OCI-LY3 (cell line): ENCODE measurements at regions not wholly inside any gene's neighbourhood (a gene's known extent, or its start where the extent isn't known, plus 50 kb on each side); places are given as distances from the start of the nearest gene placed in this dataset.
"Not testable (repeated sequence)": the region's sequence is repeated elsewhere in the genome, so short reads cannot be mapped to it uniquely, and the experiment has no call there.

Source experiments
- H2AFZ ChIP-seq: fragments of 200-600, 300-600 bp; shearing (Covaris generic); 2 replicates; pipeline ENCODE4 v1.6.0; 2014; ENCODE audit warnings: antibody characterized with exemption, low read depth, low read length
- H3K27ac ChIP-seq: fragments of 200-600, 300-600 bp; sonication (generic); 2 replicates; pipeline ENCODE4 v1.5.1; 2014; ENCODE audit warnings: mild to moderate bottlenecking, low read length, moderate library complexity, mixed read lengths
- H3K27me3 ChIP-seq: fragments of 200-600, 300-600 bp; sonication (generic); 2 replicates; pipeline ENCODE4 v1.6.1; 2014; ENCODE audit warnings: low read depth, low read length, mixed read lengths
- H3K36me3 ChIP-seq: fragments of 200-600, 300-600 bp; sonication (generic); replicated peaks from 2 replicates; pipeline ENCODE3; 2014; ENCODE audit warnings: low read depth, low read length, mixed read lengths
- H3K4me1 ChIP-seq: fragments of 300-600, 200-600 bp; sonication (generic); 2 replicates; pipeline ENCODE4 v1.6.1; 2014; ENCODE audit warnings: low read length, mixed read lengths
- H3K4me2 ChIP-seq: fragments of 200-600, 300-600 bp; sonication (generic); 2 replicates; pipeline ENCODE4 v1.6.1; 2014; ENCODE audit warnings: low read length, mixed read lengths
- H3K4me3 ChIP-seq: fragments of 300-600, 200-600 bp; sonication (generic); 2 replicates; pipeline ENCODE4 v1.5.1; 2014; ENCODE audit warnings: antibody characterized with exemption, mild to moderate bottlenecking, low read length, moderate library complexity
- H3K79me2 ChIP-seq: fragments of 300-600, 200-600 bp; shearing (Covaris generic); 2 replicates; pipeline ENCODE4 v1.6.1; 2014; ENCODE audit warnings: mild to moderate bottlenecking, low read length, mixed read lengths
- H3K9ac ChIP-seq: fragments of 300-600, 200-600 bp; shearing (Covaris generic); 2 replicates; pipeline ENCODE4 v1.6.0; 2014; ENCODE audit warnings: mild to moderate bottlenecking, low read length, moderate library complexity
- H3K9me3 ChIP-seq: fragments of 200-600, 300-600 bp; shearing (Covaris generic); 2 replicates; pipeline ENCODE4 v1.6.1; 2014; ENCODE audit warnings: low read length, mixed read lengths; ENCODE audit not compliant: insufficient read depth
- H4K20me1 ChIP-seq: fragments of 200-600, 300-600 bp; sonication (generic); 2 replicates; pipeline ENCODE4 v1.6.1; 2016; ENCODE audit warnings: low read length, mixed read lengths; ENCODE audit not compliant: insufficient read depth
- CTCF ChIP-seq: fragments of 200-600, 300-600 bp; sonication (generic); IDR thresholded peaks from 2 replicates; pipeline ENCODE4 v1.5.1; 2014; ENCODE audit warnings: antibody characterized with exemption, low read length, low read depth
- EZH2phosphoT487 ChIP-seq: fragments of 200-600 bp; shearing (Covaris generic); IDR thresholded peaks from 2 replicates; pipeline ENCODE4 v1.6.1; 2018; ENCODE audit warnings: antibody characterized with exemption, mixed run types, low read depth

GRCh38 chr6:144417681-144418080 is 132.5 kb downstream of the UTRN start:
- no peaks in the 10 kb centered on the region for H3K79me2 ChIP-seq

GRCh38 chr6:144418959-144419545 is 133.9 kb downstream of the UTRN start:
- Histone ChIP-seq H3K9ac (no peak overlapping the region), H4K20me1 (no peaks in the 10 kb centered on the region), H3K4me1 (no peaks in the 10 kb centered on the region), H3K27me3 (no peaks in the 10 kb centered on the region), H3K4me2 (no peak overlapping the region), H3K27ac (no peak overlapping the region), H3K9me3 (no peaks in the 10 kb centered on the region), H2AFZ (no peak overlapping the region), H3K79me2 (no peaks in the 10 kb centered on the region), H3K4me3 (no peak overlapping the region), H3K36me3 (no peaks in the 10 kb centered on the region)
- no peak for TF ChIP-seq EZH2phosphoT487
- TF ChIP-seq CTCF: no peak

More at GRCh38 chr6:144417681-144418080, 132.5 kb downstream of the UTRN start:
- Histone ChIP-seq H3K36me3 (no peaks in the 10 kb centered on the region), H3K27ac (no peak overlapping the region), H3K27me3 (no peaks in the 10 kb centered on the region), H3K4me1 (no peaks in the 10 kb centered on the region), H2AFZ (no peak overlapping the region), H3K9ac (no peak overlapping the region), H4K20me1 (no peaks in the 10 kb centered on the region), H3K4me3 (no peak overlapping the region), H3K9me3 (no peaks in the 10 kb centered on the region), H3K4me2 (no peak overlapping the region)
- no peak for TF ChIP-seq EZH2phosphoT487
- no peak for TF ChIP-seq CTCF

- H4K20me1 ChIP-seq: no peaks in the 10 kb centered on the region
- H3K27me3 ChIP-seq: no peaks in the 10 kb centered on the region
- no peak overlapping the region for H3K27ac ChIP-seq
- no peak overlapping the region for H3K4me3 ChIP-seq
- no peaks in the 10 kb centered on the region for H3K4me1 ChIP-seq
- H2AFZ ChIP-seq: no peak overlapping the region
- TF ChIP-seq EZH2phosphoT487: no peak
- TF ChIP-seq CTCF: no peak
- H3K4me2 ChIP-seq: no peak overlapping the region
- H3K79me2 ChIP-seq: no peaks in the 10 kb centered on the region
- H3K9ac ChIP-seq: no peak overlapping the region
- H3K9me3 ChIP-seq: no peaks in the 10 kb centered on the region
- no peaks in the 10 kb centered on the region for H3K36me3 ChIP-seq
Measured at GRCh38 chr6:144423167-144423566, 138.0 kb downstream of the UTRN start.

- no peaks in the 10 kb centered on the region for H4K20me1 ChIP-seq
- no peak overlapping the region for H3K4me2 ChIP-seq
- H3K4me1 ChIP-seq: no peaks in the 10 kb centered on the region
- no peaks in the 10 kb centered on the region for H3K79me2 ChIP-seq
- H3K4me3 ChIP-seq: no peak overlapping the region
- H3K27me3 ChIP-seq: no peaks in the 10 kb centered on the region
- H2AFZ ChIP-seq: no peak overlapping the region
- no peak overlapping the region for H3K27ac ChIP-seq
- no peaks in the 10 kb centered on the region for H3K9me3 ChIP-seq
- H3K36me3 ChIP-seq: no peaks in the 10 kb centered on the region
- TF ChIP-seq CTCF (no peak), EZH2phosphoT487 (no peak)
- H3K9ac ChIP-seq: no peak overlapping the region
Measured at GRCh38 chr6:144429753-144430152, 144.6 kb downstream of the UTRN start.

GRCh38 chr6:144433446-144433845 is 148.3 kb downstream of the UTRN start:
- not testable (repeated sequence) for H3K27ac ChIP-seq, H3K27me3 ChIP-seq, H3K4me3 ChIP-seq, H3K79me2 ChIP-seq, H3K4me2 ChIP-seq, H3K36me3 ChIP-seq, H4K20me1 ChIP-seq, H3K9me3 ChIP-seq, H2AFZ ChIP-seq, H3K4me1 ChIP-seq, H3K9ac ChIP-seq
